Common myeloid progenitor, CD34-positive (primary cell): ENCODE measurements at regions not wholly inside any gene's neighbourhood (a gene's known extent, or its start where the extent isn't known, plus 50 kb on each side); places are given as distances from the start of the nearest gene placed in this dataset.
"Not testable (repeated sequence)": the region's sequence is repeated elsewhere in the genome, so short reads cannot be mapped to it uniquely, and the experiment has no call there.

Experiments used
- CTCF ChIA-PET: fragments of 350-600 bp; sonication (Branson Sonifier 250); formaldehyde crosslinking; loops from one replicate; lab custom pipeline; 2021; ENCODE audit warnings: antibody characterized with exemption; lab: Charles Lee
- POLR2A ChIA-PET: fragments of 350-600 bp; sonication (Branson Sonifier 250); formaldehyde crosslinking; loops from one replicate; lab custom pipeline; 2021; ENCODE audit warnings: antibody characterized with exemption; lab: Charles Lee
- DNase-seq, 3 donors: peaks; one replicate each; pipeline versions ENCODE4 v3.0.0 to v3.0.0-alpha.2; 2013
- H3K27ac ChIP-seq, 2 experiments: 1 replicate in 1 of 2; 2 replicates in 1 of 2; pipeline ENCODE4 v1.7.0; 2013; ENCODE audit warnings: inconsistent platforms in 2 of 2, low read length in 2 of 2, mild to moderate bottlenecking in 2 of 2, low read depth in 1 of 2, moderate library complexity in 1 of 2; ENCODE audit not compliant: severe bottlenecking in 2 of 2, insufficient read depth in 1 of 2, poor library complexity in 1 of 2
- H3K27me3 ChIP-seq, 5 experiments: replicated peaks in 2 of 5; 1 replicate in 3 of 5; 2 replicates in 2 of 5; pipeline versions ENCODE4 v1.6.1 to v1.7.0; 2013; ENCODE audit warnings: low read length in 4 of 5, mild to moderate bottlenecking in 2 of 5, moderate library complexity in 2 of 5, inconsistent platforms in 1 of 5; ENCODE audit not compliant: insufficient read depth in 5 of 5, control insufficient read depth in 4 of 5
- H3K36me3 ChIP-seq, 4 experiments: 1 replicate in 2 of 4; 2 replicates in 2 of 4; pipeline versions ENCODE4 v1.6.1 to v1.7.0; 2013; ENCODE audit warnings: low read length in 3 of 4, control low read depth in 1 of 4, mild to moderate bottlenecking in 1 of 4; ENCODE audit not compliant: control insufficient read depth in 4 of 4, insufficient read depth in 4 of 4
- H3K4me1 ChIP-seq, 4 experiments: 1 replicate in 3 of 4; 2 replicates in 1 of 4; pipeline versions ENCODE4 v1.6.1 to v1.7.1; 2013; ENCODE audit warnings: low read length in 3 of 4, mild to moderate bottlenecking in 3 of 4, control low read depth in 1 of 4, inconsistent platforms in 1 of 4, moderate library complexity in 1 of 4; ENCODE audit not compliant: control insufficient read depth in 4 of 4, insufficient read depth in 4 of 4; ENCODE audit errors: control extremely low read depth in 1 of 4
- H3K4me3 ChIP-seq, 7 experiments: 1 replicate in 4 of 7; 2 replicates in 3 of 7; pipeline versions ENCODE4 v1.5.1 to v1.7.0; 2013; ENCODE audit warnings: mild to moderate bottlenecking in 7 of 7, low read length in 6 of 7, moderate library complexity in 6 of 7, inconsistent platforms in 2 of 7, low read depth in 2 of 7, control low read depth in 1 of 7; ENCODE audit not compliant: insufficient read depth in 4 of 7, control insufficient read depth in 1 of 7; ENCODE audit errors: extremely low read depth in 1 of 7
- H3K9me3 ChIP-seq, 5 experiments: 1 replicate in 4 of 5; 2 replicates in 1 of 5; pipeline versions ENCODE4 v1.6.1 to v1.7.1; 2013; ENCODE audit warnings: low read length in 4 of 5, mild to moderate bottlenecking in 2 of 5, inconsistent platforms in 1 of 5, low read depth in 1 of 5, moderate library complexity in 1 of 5; ENCODE audit not compliant: control insufficient read depth in 4 of 5, insufficient read depth in 2 of 5; ENCODE audit errors: control extremely low read depth in 1 of 5
- WGBS: methylation state at CpG from one replicate; pipeline ENCODE4 v1.1.5; 2013; ENCODE audit not compliant: insufficient coverage; 5-methylcytosine and 5-hydroxymethylcytosine counted together

DNA sequence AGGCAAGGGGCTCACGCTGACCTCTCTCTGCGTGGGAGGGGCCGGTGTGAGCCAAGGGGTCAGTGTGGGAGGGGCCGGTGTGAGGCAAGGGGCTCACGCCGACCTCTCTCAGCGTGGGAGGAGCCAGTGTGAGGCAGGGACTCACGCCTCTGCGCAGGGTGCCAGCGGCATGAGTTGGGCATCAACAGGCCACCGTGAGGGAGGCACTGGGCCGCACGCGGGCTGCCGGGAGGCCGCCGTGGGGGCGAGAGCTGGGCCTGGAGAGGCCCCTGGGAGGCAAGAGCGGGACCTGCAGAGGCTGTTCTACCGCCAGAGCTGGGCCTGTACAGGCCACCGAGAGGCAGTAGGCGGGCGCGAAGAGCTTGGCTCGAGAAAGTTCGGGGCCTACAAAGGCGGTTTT, 255.6 kb upstream of the NUPR2 start:
- H3K27me3 ChIP-seq, POLR2A ChIA-PET, CTCF ChIA-PET, H3K4me1 ChIP-seq, H3K4me3 ChIP-seq, DNase-seq, H3K36me3 ChIP-seq, H3K27ac ChIP-seq, H3K9me3 ChIP-seq: not testable (repeated sequence)
- 96% methylated on average over 11 of the region's 27 CpGs for WGBS

DNA sequence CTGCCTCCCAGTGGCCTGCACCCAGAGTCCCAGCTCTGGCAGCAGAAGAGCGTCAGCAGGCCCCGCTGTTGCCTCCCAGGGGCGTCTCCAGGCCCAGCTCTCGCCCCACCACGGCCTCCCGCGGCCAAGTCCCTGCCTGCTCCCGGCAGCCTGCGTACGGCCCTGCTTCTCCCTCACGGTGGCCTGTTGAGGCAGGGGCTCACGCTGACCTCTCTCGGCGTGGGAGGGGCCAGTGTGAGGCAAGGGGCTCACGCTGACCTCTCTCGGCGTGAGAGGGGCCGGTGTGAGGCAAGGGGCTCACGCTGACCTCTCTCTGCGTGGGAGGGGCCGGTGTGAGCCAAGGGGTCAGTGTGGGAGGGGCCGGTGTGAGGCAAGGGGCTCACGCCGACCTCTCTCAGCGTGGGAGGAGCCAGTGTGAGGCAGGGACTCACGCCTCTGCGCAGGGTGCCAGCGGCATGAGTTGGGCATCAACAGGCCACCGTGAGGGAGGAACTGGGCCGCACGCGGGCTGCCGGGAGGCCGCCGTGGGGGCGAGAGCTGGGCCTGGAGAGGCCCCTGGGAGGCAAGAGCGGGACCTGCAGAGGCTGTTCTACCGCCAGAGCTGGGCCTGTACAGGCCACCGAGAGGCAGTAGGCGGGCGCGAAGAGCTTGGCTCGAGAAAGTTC, 254.1 kb upstream of the NUPR2 start:
- POLR2A ChIA-PET, H3K4me1 ChIP-seq, H3K9me3 ChIP-seq, DNase-seq, CTCF ChIA-PET, H3K27ac ChIP-seq, H3K4me3 ChIP-seq, H3K27me3 ChIP-seq, H3K36me3 ChIP-seq: not testable (repeated sequence)
- WGBS: no CpG with 5 or more reads among the region's 43 CpGs

- CTCF ChIA-PET, H3K4me1 ChIP-seq, H3K4me3 ChIP-seq, H3K9me3 ChIP-seq, POLR2A ChIA-PET, H3K36me3 ChIP-seq, DNase-seq, H3K27ac ChIP-seq, H3K27me3 ChIP-seq: not testable (repeated sequence)
- 96% methylated on average over 5 of the region's 19 CpGs for WGBS
These were observed 251.7 kb upstream of the NUPR2 start for GRCh38 chr7:56367914-56368313.

GRCh38 chr7:56367411-56367810, 251.2 kb upstream of the NUPR2 start:
- CTCF ChIA-PET, H3K4me1 ChIP-seq, H3K9me3 ChIP-seq, H3K4me3 ChIP-seq, H3K27me3 ChIP-seq, H3K36me3 ChIP-seq, POLR2A ChIA-PET, DNase-seq, H3K27ac ChIP-seq: not testable (repeated sequence)
- WGBS: 93% methylated on average over 18 of the region's 24 CpGs

- H3K4me3 ChIP-seq, H3K4me1 ChIP-seq, H3K36me3 ChIP-seq, H3K27ac ChIP-seq, H3K9me3 ChIP-seq, DNase-seq, POLR2A ChIA-PET, CTCF ChIA-PET, H3K27me3 ChIP-seq: not testable (repeated sequence)
- WGBS: 94% methylated on average over 20 of the region's 22 CpGs
These were observed 250.5 kb upstream of the NUPR2 start for GRCh38 chr7:56366701-56367100.

GRCh38 chr7:56352576-56352975, 236.4 kb upstream of the NUPR2 start:
- H3K9me3 ChIP-seq, H3K36me3 ChIP-seq, H3K4me1 ChIP-seq, POLR2A ChIA-PET, H3K27me3 ChIP-seq, H3K27ac ChIP-seq, H3K4me3 ChIP-seq, CTCF ChIA-PET, DNase-seq: not testable (repeated sequence)
- WGBS: 100% methylated on average over 1 of the region's 4 CpGs

DNA sequence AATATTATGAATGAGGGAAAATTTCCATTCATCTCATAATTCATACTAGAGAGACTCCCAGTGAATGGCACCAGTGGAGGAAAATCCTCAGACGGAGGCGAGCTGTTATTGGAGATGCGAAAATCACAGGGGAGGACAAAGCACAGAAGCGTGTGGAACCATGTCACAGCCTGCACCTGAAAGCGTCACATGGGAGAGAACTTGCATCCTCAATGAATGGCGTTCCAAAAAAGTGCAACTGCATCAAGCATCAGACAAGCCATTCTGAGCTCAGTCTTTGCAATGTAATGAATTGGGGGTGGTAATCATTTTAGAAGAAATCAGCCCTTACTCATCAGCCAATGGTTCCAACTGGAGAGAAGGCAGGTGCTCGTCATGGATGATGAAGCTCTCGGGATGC, 235.0 kb upstream of the NUPR2 start:
- 89% methylated on average over 4 of the region's 8 CpGs for WGBS
- H3K27ac ChIP-seq, CTCF ChIA-PET, H3K27me3 ChIP-seq, DNase-seq, H3K4me1 ChIP-seq, H3K9me3 ChIP-seq, H3K36me3 ChIP-seq, POLR2A ChIA-PET, H3K4me3 ChIP-seq: not testable (repeated sequence)
